T-helper 1 cell treated with Interleukin-12 subunit alpha and Interleukin-12 subunit beta and Interleukin-4 antibody, amounts not matched to agents 30 μg/mL and 1 μg/mL, for 36 hours (primary cell): ENCODE measurements at regions not wholly inside any gene's neighbourhood (a gene's known extent, or its start where the extent isn't known, plus 50 kb on each side); places are given as distances from the start of the nearest gene placed in this dataset.
"Not testable (repeated sequence)": the region's sequence is repeated elsewhere in the genome, so short reads cannot be mapped to it uniquely, and the experiment has no call there.

Source experiments
- H3K27ac Mint-ChIP-seq: one replicate; pipeline ENCODE4 v1.8.0; 2021; ENCODE audit warnings: mild to moderate bottlenecking, mixed read lengths
- H3K27me3 Mint-ChIP-seq: one replicate; pipeline ENCODE4 v1.8.0; 2021; ENCODE audit warnings: low read depth, mixed read lengths
- H3K36me3 Mint-ChIP-seq: one replicate; pipeline ENCODE4 v1.8.0; 2021; ENCODE audit warnings: low read depth, mixed read lengths
- H3K4me1 Mint-ChIP-seq: one replicate; pipeline ENCODE4 v1.8.0; 2021; ENCODE audit warnings: low read depth, mixed read lengths
- H3K4me3 Mint-ChIP-seq: one replicate; pipeline ENCODE4 v1.8.0; 2021; ENCODE audit warnings: mild to moderate bottlenecking, moderate library complexity, mixed read lengths
- H3K9me3 Mint-ChIP-seq: one replicate; pipeline ENCODE4 v1.8.0; 2021; ENCODE audit warnings: mixed read lengths

GRCh38 chr4:3926969-3927755 is 161.0 kb downstream of the ADRA2C start:
- H3K4me1 Mint-ChIP-seq, H3K27ac Mint-ChIP-seq, H3K9me3 Mint-ChIP-seq, H3K4me3 Mint-ChIP-seq, H3K36me3 Mint-ChIP-seq: not testable (repeated sequence)
- peaks cover 22% of the 10 kb centered on the region for H3K27me3 Mint-ChIP-seq

GRCh38 chr4:3929431-3929830 is 163.2 kb downstream of the ADRA2C start:
- H3K27me3 Mint-ChIP-seq = peaks cover 22% of the 10 kb centered on the region
- not testable (repeated sequence) for H3K9me3 Mint-ChIP-seq, H3K27ac Mint-ChIP-seq, H3K4me3 Mint-ChIP-seq, H3K4me1 Mint-ChIP-seq, H3K36me3 Mint-ChIP-seq

- H3K27ac Mint-ChIP-seq, H3K4me1 Mint-ChIP-seq, H3K4me3 Mint-ChIP-seq, H3K36me3 Mint-ChIP-seq, H3K9me3 Mint-ChIP-seq: not testable (repeated sequence)
- H3K27me3 Mint-ChIP-seq = peaks cover 18% of the 10 kb centered on the region
Measured at GRCh38 chr4:3932734-3933133, 166.5 kb downstream of the ADRA2C start.

GRCh38 chr4:3935406-3935805 is 169.2 kb downstream of the ADRA2C start:
- not testable (repeated sequence) for H3K27me3 Mint-ChIP-seq, H3K36me3 Mint-ChIP-seq, H3K9me3 Mint-ChIP-seq, H3K4me1 Mint-ChIP-seq, H3K27ac Mint-ChIP-seq, H3K4me3 Mint-ChIP-seq

GRCh38 chr4:3936184-3936583 is 170.0 kb downstream of the ADRA2C start:
- no peak overlapping the region for H3K4me3 Mint-ChIP-seq
- no peaks in the 10 kb centered on the region for H3K9me3 Mint-ChIP-seq
- no peaks in the 10 kb centered on the region for H3K36me3 Mint-ChIP-seq
- no peak overlapping the region for H3K27ac Mint-ChIP-seq
- H3K4me1 Mint-ChIP-seq = peaks cover 4% of the 10 kb centered on the region
- H3K27me3 Mint-ChIP-seq = no peaks in the 10 kb centered on the region

- H3K27me3 Mint-ChIP-seq, H3K36me3 Mint-ChIP-seq, H3K9me3 Mint-ChIP-seq, H3K4me1 Mint-ChIP-seq, H3K4me3 Mint-ChIP-seq: not testable (repeated sequence)
- H3K27ac Mint-ChIP-seq = peak overlapping the region; percentile 52
Measured at GRCh38 chr4:3937849-3938562, 171.8 kb downstream of the ADRA2C start.

GRCh38 chr4:3938676-3939075 is 172.5 kb downstream of the ADRA2C start:
- not testable (repeated sequence) for H3K36me3 Mint-ChIP-seq, H3K4me3 Mint-ChIP-seq, H3K9me3 Mint-ChIP-seq, H3K27ac Mint-ChIP-seq, H3K4me1 Mint-ChIP-seq, H3K27me3 Mint-ChIP-seq

GRCh38 chr4:3939954-3940591 is 173.9 kb downstream of the ADRA2C start:
- not testable (repeated sequence) for H3K36me3 Mint-ChIP-seq, H3K4me1 Mint-ChIP-seq, H3K27ac Mint-ChIP-seq, H3K9me3 Mint-ChIP-seq, H3K4me3 Mint-ChIP-seq, H3K27me3 Mint-ChIP-seq

- not testable (repeated sequence) for H3K4me3 Mint-ChIP-seq, H3K36me3 Mint-ChIP-seq, H3K27ac Mint-ChIP-seq, H3K27me3 Mint-ChIP-seq, H3K4me1 Mint-ChIP-seq, H3K9me3 Mint-ChIP-seq
Measured at GRCh38 chr4:3941735-3942522, 175.7 kb downstream of the ADRA2C start.

GRCh38 chr4:3942569-3942971 is 176.4 kb downstream of the ADRA2C start:
- H3K4me3 Mint-ChIP-seq, H3K27ac Mint-ChIP-seq, H3K4me1 Mint-ChIP-seq, H3K27me3 Mint-ChIP-seq, H3K36me3 Mint-ChIP-seq, H3K9me3 Mint-ChIP-seq: not testable (repeated sequence)

GRCh38 chr4:3943051-3943450 is 176.9 kb downstream of the ADRA2C start:
- not testable (repeated sequence) for H3K4me3 Mint-ChIP-seq, H3K36me3 Mint-ChIP-seq, H3K4me1 Mint-ChIP-seq, H3K27ac Mint-ChIP-seq, H3K27me3 Mint-ChIP-seq, H3K9me3 Mint-ChIP-seq

- H3K4me3 Mint-ChIP-seq = no peak overlapping the region
- no peak overlapping the region for H3K27ac Mint-ChIP-seq
- no peaks in the 10 kb centered on the region for H3K27me3 Mint-ChIP-seq
- no peaks in the 10 kb centered on the region for H3K36me3 Mint-ChIP-seq
- no peaks in the 10 kb centered on the region for H3K9me3 Mint-ChIP-seq
- peaks cover 2% of the 10 kb centered on the region for H3K4me1 Mint-ChIP-seq
Measured at GRCh38 chr4:3945511-3946290, 179.5 kb downstream of the ADRA2C start.

GRCh38 chr4:3946553-3946952 is 180.4 kb downstream of the ADRA2C start:
- H3K4me3 Mint-ChIP-seq, H3K27me3 Mint-ChIP-seq, H3K36me3 Mint-ChIP-seq, H3K9me3 Mint-ChIP-seq, H3K4me1 Mint-ChIP-seq, H3K27ac Mint-ChIP-seq: not testable (repeated sequence)

- H3K27ac Mint-ChIP-seq, H3K9me3 Mint-ChIP-seq, H3K36me3 Mint-ChIP-seq, H3K4me1 Mint-ChIP-seq, H3K27me3 Mint-ChIP-seq, H3K4me3 Mint-ChIP-seq: not testable (repeated sequence)
Measured at GRCh38 chr4:3947761-3948160, 181.6 kb downstream of the ADRA2C start.
